ENCODE measurements at regions not wholly inside any gene's neighbourhood (a gene's known extent, or its start where the extent isn't known, plus 50 kb on each side); places are given as distances from the start of the nearest gene placed in this dataset.
"Not testable (repeated sequence)": the region's sequence is repeated elsewhere in the genome, so short reads cannot be mapped to it uniquely, and the experiment has no call there.

GRCh38 chr14:51464411-51464810 is 187.3 kb upstream of the FRMD6 start:
- Histone ChIP-seq H3K36me3 (ENCODE audit: control insufficient read depth in 2 of 2, insufficient read depth in 1 of 2, low read length in 2 of 2) (no peaks in the 10 kb centered on the region), H3K4me3 (ENCODE audit: low read depth, low read length) (no peak overlapping the region), H3K4me1 (ENCODE audit: control insufficient read depth, insufficient read depth, low read length) (no peaks in the 10 kb centered on the region), H3K9me3 (ENCODE audit: control insufficient read depth, insufficient read depth, low read depth, low read length) (no peaks in the 10 kb centered on the region), H3K27ac (ENCODE audit: extremely low read depth, low read depth, low read length) (no peak overlapping the region)
- ChIA-PET POLR2A (no interaction called here), CTCF (no interaction called here)
- TF ChIP-seq, protein P1, sequence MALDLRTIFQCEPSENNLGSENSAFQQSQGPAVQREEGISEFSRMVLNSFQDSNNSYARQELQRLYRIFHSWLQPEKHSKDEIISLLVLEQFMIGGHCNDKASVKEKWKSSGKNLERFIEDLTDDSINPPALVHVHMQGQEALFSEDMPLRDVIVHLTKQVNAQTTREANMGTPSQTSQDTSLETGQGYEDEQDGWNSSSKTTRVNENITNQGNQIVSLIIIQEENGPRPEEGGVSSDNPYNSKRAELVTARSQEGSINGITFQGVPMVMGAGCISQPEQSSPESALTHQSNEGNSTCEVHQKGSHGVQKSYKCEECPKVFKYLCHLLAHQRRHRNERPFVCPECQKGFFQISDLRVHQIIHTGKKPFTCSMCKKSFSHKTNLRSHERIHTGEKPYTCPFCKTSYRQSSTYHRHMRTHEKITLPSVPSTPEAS (tag by site-specific recombination; IDR thresholded peaks at IDR 0.05): no peak
- TF ChIP-seq ZNF600 (tag by site-specific recombination; IDR thresholded peaks at IDR 0.05): no peak
- no peak for TF ChIP-seq ZFP69B (tag by site-specific recombination; IDR thresholded peaks at IDR 0.05)
- TF ChIP-seq MYNN (tag by site-specific recombination; IDR thresholded peaks at IDR 0.05; ENCODE audit: borderline replicate concordance): no peak
- TF ChIP-seq GLIS1 (tag by site-specific recombination; IDR thresholded peaks at IDR 0.05): no peak
- no peak for TF ChIP-seq ZFP41 (tag by site-specific recombination; IDR thresholded peaks at IDR 0.05; ENCODE audit: borderline replicate concordance)
- no peak for TF ChIP-seq ZNF571 (tag by site-specific recombination; IDR thresholded peaks at IDR 0.05)
- no peak for TF ChIP-seq ZNF274 (IDR thresholded peaks at IDR 0.05; ENCODE audit: low read length)
- no peak for TF ChIP-seq ZNF274 (tag by site-specific recombination; IDR thresholded peaks at IDR 0.05; ENCODE audit: borderline replicate concordance)
- TF ChIP-seq ZNF404 (tag by site-specific recombination; IDR thresholded peaks at IDR 0.05): no peak
- TF ChIP-seq ZNF768 (tag by site-specific recombination; IDR thresholded peaks at IDR 0.05): no peak
- no peak for TF ChIP-seq HOXC10 (CRISPR knock-in tag; IDR thresholded peaks at IDR 0.05)
- no peak for TF ChIP-seq ZBTB7A (tag by site-specific recombination; IDR thresholded peaks at IDR 0.05; ENCODE audit: low read depth)

DNA sequence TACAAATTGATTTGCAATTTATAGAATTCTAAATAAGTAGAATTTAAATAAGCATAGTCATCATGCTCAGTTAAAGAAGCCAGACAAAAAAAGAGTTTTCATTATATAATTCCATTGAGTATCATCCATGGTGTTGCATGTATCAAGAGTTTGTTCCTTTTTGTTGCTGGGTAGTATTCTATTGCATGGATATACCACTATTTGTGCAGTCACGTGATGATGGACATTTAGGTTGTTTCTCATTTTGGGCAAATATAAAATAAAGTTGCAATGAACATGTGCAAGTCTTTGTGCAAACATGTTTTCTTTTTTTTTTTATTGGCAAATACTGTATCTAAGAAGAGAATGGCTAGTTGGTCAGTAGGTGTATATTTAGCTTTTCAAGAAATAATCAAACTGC is 186.2 kb upstream of the FRMD6 start:
- ChIA-PET POLR2A (no interaction called here), CTCF (no interaction called here)
- no peak overlapping the region for H3K4me3 ChIP-seq (ENCODE audit: low read depth, low read length)
- no peaks in the 10 kb centered on the region for H3K36me3 ChIP-seq (ENCODE audit: control insufficient read depth in 2 of 2, insufficient read depth in 1 of 2, low read length in 2 of 2)
- TF ChIP-seq PRDM2 (tag by site-specific recombination; IDR thresholded peaks at IDR 0.05; ENCODE audit: borderline replicate concordance): no peak
- no peak overlapping the region for H3K27ac ChIP-seq (ENCODE audit: extremely low read depth, low read depth, low read length)
- no peaks in the 10 kb centered on the region for H3K4me1 ChIP-seq (ENCODE audit: control insufficient read depth, insufficient read depth, low read length)
- H3K9me3 ChIP-seq (ENCODE audit: control insufficient read depth, insufficient read depth, low read depth, low read length): no peaks in the 10 kb centered on the region

GRCh38 chr14:51467392-51467791 is 184.3 kb upstream of the FRMD6 start:
- H3K9me3 ChIP-seq (ENCODE audit: control insufficient read depth, insufficient read depth, low read depth, low read length); H3K36me3 ChIP-seq (ENCODE audit: control insufficient read depth in 2 of 2, insufficient read depth in 1 of 2, low read length in 2 of 2); H3K27ac ChIP-seq (ENCODE audit: extremely low read depth, low read depth, low read length); H3K4me1 ChIP-seq (ENCODE audit: control insufficient read depth, insufficient read depth, low read length); H3K4me3 ChIP-seq (ENCODE audit: low read depth, low read length); POLR2A ChIA-PET; CTCF ChIA-PET: not testable (repeated sequence)
